Ishikawa (cell line): ENCODE measurements at regions not wholly inside any gene's neighbourhood (a gene's known extent, or its start where the extent isn't known, plus 50 kb on each side); places are given as distances from the start of the nearest gene placed in this dataset.

Experiments
- CREB1 ChIP-seq: IDR thresholded peaks from 2 replicates; pipeline ENCODE4 v1.6.1; 2012; ENCODE audit warnings: low read depth
- FOXM1 ChIP-seq: IDR thresholded peaks from 2 replicates; pipeline ENCODE4 v1.6.1; 2012; ENCODE audit warnings: low read depth, borderline replicate concordance
- RAD21 ChIP-seq: IDR thresholded peaks from 2 replicates; pipeline ENCODE4 v1.6.1; 2012; ENCODE audit warnings: low read depth
- TAF1 ChIP-seq: IDR thresholded peaks from 2 replicates; pipeline ENCODE4 v1.6.1; 2012; ENCODE audit warnings: low read depth, mild to moderate bottlenecking

DNA sequence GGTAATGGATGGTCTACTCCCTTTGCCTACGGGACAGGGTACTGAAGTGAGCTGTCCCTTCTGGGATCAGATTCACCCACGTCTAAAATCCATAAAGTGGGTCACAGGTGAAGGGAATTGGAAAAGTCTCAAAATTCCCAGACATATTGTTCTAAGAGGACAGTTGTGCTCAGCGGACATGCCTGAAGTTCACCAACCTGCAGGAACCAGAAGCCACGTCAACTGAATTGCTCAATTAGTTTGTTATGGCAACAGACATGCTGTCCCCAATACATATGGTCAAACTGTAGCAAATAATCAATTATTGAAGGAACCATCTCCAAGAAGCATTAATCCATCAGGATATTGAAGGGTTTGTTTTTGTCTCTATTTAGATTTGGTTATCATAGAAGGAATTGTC lies 190.2 kb downstream of the FRK start:
- no peak for TF ChIP-seq TAF1
- TF ChIP-seq RAD21: no peak
- no peak for TF ChIP-seq CREB1
- TF ChIP-seq FOXM1: no peak
